Muscle of leg (tissue), 3 donors: ENCODE measurements at regions not wholly inside any gene's neighbourhood (a gene's known extent, or its start where the extent isn't known, plus 50 kb on each side); places are given as distances from the start of the nearest gene placed in this dataset.

ENCODE experiments used
- DNase-seq: peaks from one replicate; pipeline ENCODE4 v3.0.0; 2013
- H3K27ac ChIP-seq: one replicate; pipeline ENCODE4 v1.5.1; 2013; ENCODE audit warnings: mild to moderate bottlenecking, low read length, control low read depth
- H3K27me3 ChIP-seq: one replicate; pipeline ENCODE4 v1.6.1; 2013; ENCODE audit warnings: low read length; ENCODE audit not compliant: control insufficient read depth, insufficient read depth
- H3K36me3 ChIP-seq: one replicate; pipeline ENCODE4 v1.6.1; 2013; ENCODE audit warnings: low read length; ENCODE audit not compliant: control insufficient read depth, insufficient read depth
- H3K4me1 ChIP-seq: one replicate; pipeline ENCODE4 v1.6.1; 2013; ENCODE audit warnings: low read length; ENCODE audit not compliant: control insufficient read depth, insufficient read depth
- H3K4me3 ChIP-seq: one replicate; pipeline ENCODE4 v1.5.1; 2013; ENCODE audit warnings: low read length, control low read depth
- H3K9me3 ChIP-seq: replicated peaks from 2 replicates; pipeline ENCODE4 v1.6.1; 2013; ENCODE audit warnings: low read depth, low read length; ENCODE audit not compliant: control insufficient read depth
- WGBS: methylation state at CpG from one replicate; pipeline ENCODE4 v1.1.5; 2013; ENCODE audit warnings: missing lambda C conversion rate; ENCODE audit not compliant: insufficient coverage; 5-methylcytosine and 5-hydroxymethylcytosine counted together

- no peaks in the 10 kb centered on the region for H3K27me3 ChIP-seq
- H3K36me3 ChIP-seq: no peaks in the 10 kb centered on the region
- no peak overlapping the region for H3K4me3 ChIP-seq
- 77% methylated on average over 15 of the region's 23 CpGs for WGBS
- H3K9me3 ChIP-seq: no peaks in the 10 kb centered on the region
- H3K27ac ChIP-seq: no peak overlapping the region
- no peak for DNase-seq
- no peaks in the 10 kb centered on the region for H3K4me1 ChIP-seq
These were observed 294.2 kb upstream of the SALL3 start for GRCh38 chr18:78685250-78685979.

- no peaks in the 10 kb centered on the region for H3K4me1 ChIP-seq
- H3K4me3 ChIP-seq: no peak overlapping the region
- no peak overlapping the region for H3K27ac ChIP-seq
- no peaks in the 10 kb centered on the region for H3K9me3 ChIP-seq
- H3K27me3 ChIP-seq: no peaks in the 10 kb centered on the region
- no peaks in the 10 kb centered on the region for H3K36me3 ChIP-seq
- no peak for DNase-seq
- 83% methylated on average over 24 of the region's 26 CpGs for WGBS
These were observed 293.6 kb upstream of the SALL3 start for GRCh38 chr18:78685980-78686530.

- no peaks in the 10 kb centered on the region for H3K27me3 ChIP-seq
- 90% methylated on average over 15 of the region's 16 CpGs for WGBS
- no peak overlapping the region for H3K27ac ChIP-seq
- no peaks in the 10 kb centered on the region for H3K4me1 ChIP-seq
- no peak for DNase-seq
- no peak overlapping the region for H3K4me3 ChIP-seq
- no peaks in the 10 kb centered on the region for H3K9me3 ChIP-seq
- no peaks in the 10 kb centered on the region for H3K36me3 ChIP-seq
These were observed 292.5 kb upstream of the SALL3 start for GRCh38 chr18:78686976-78687685.

GRCh38 chr18:78687736-78688135, 291.9 kb upstream of the SALL3 start:
- no peak overlapping the region for H3K4me3 ChIP-seq
- no peak overlapping the region for H3K27ac ChIP-seq
- no peaks in the 10 kb centered on the region for H3K4me1 ChIP-seq
- H3K36me3 ChIP-seq: no peaks in the 10 kb centered on the region
- DNase-seq: no peak
- no peaks in the 10 kb centered on the region for H3K27me3 ChIP-seq
- H3K9me3 ChIP-seq: no peaks in the 10 kb centered on the region
- 78% methylated on average over 4 of the region's 7 CpGs for WGBS

- Histone ChIP-seq H3K9me3 (no peaks in the 10 kb centered on the region), H3K27me3 (no peaks in the 10 kb centered on the region), H3K36me3 (no peaks in the 10 kb centered on the region), H3K27ac (no peak overlapping the region), H3K4me1 (no peaks in the 10 kb centered on the region), H3K4me3 (no peak overlapping the region)
- WGBS: 85% methylated on average over 11 of the region's 12 CpGs
- no peak for DNase-seq
These were observed 291.4 kb upstream of the SALL3 start for GRCh38 chr18:78688249-78688648.

GRCh38 chr18:78688916-78689315, 290.7 kb upstream of the SALL3 start:
- WGBS: 83% methylated on average over 10 of the region's 11 CpGs
- no peaks in the 10 kb centered on the region for H3K27me3 ChIP-seq
- no peaks in the 10 kb centered on the region for H3K4me1 ChIP-seq
- DNase-seq: no peak
- no peak overlapping the region for H3K4me3 ChIP-seq
- no peaks in the 10 kb centered on the region for H3K36me3 ChIP-seq
- no peaks in the 10 kb centered on the region for H3K9me3 ChIP-seq
- no peak overlapping the region for H3K27ac ChIP-seq

GRCh38 chr18:78689606-78690005, 290.0 kb upstream of the SALL3 start:
- 76% methylated on average over 13 of the region's 15 CpGs for WGBS
- no peaks in the 10 kb centered on the region for H3K4me1 ChIP-seq
- H3K4me3 ChIP-seq: no peak overlapping the region

GRCh38 chr18:78692105-78692504, 287.5 kb upstream of the SALL3 start:
- DNase-seq: no peak
- no CpG with 5 or more reads among the region's 1 CpG for WGBS
- Histone ChIP-seq H3K4me3 (no peak overlapping the region), H3K4me1 (no peaks in the 10 kb centered on the region), H3K9me3 (no peaks in the 10 kb centered on the region), H3K27ac (no peak overlapping the region), H3K36me3 (no peaks in the 10 kb centered on the region), H3K27me3 (no peaks in the 10 kb centered on the region)

More at GRCh38 chr18:78689606-78690005, 290.0 kb upstream of the SALL3 start:
- H3K27me3 ChIP-seq: no peaks in the 10 kb centered on the region
- H3K36me3 ChIP-seq: no peaks in the 10 kb centered on the region
- no peak overlapping the region for H3K27ac ChIP-seq
- H3K9me3 ChIP-seq: no peaks in the 10 kb centered on the region
- no peak for DNase-seq

GRCh38 chr18:78693429-78693828, 286.2 kb upstream of the SALL3 start:
- H3K27me3 ChIP-seq: no peaks in the 10 kb centered on the region

GRCh38 chr18:78696698-78697435, 282.8 kb upstream of the SALL3 start:
- WGBS: 87% methylated on average over 17 of the region's 21 CpGs
- H3K36me3 ChIP-seq: no peaks in the 10 kb centered on the region
- H3K9me3 ChIP-seq: no peaks in the 10 kb centered on the region
- H3K27ac ChIP-seq: no peak overlapping the region
- H3K27me3 ChIP-seq: peaks cover 3% of the 10 kb centered on the region
- no peak overlapping the region for H3K4me3 ChIP-seq
- H3K4me1 ChIP-seq: no peaks in the 10 kb centered on the region
- no peak for DNase-seq

More at GRCh38 chr18:78693429-78693828, 286.2 kb upstream of the SALL3 start:
- no peak overlapping the region for H3K4me3 ChIP-seq
- H3K4me1 ChIP-seq: no peaks in the 10 kb centered on the region
- no peak overlapping the region for H3K27ac ChIP-seq
- no peaks in the 10 kb centered on the region for H3K9me3 ChIP-seq
- no peaks in the 10 kb centered on the region for H3K36me3 ChIP-seq
- WGBS: 85% methylated on average over 7 of the region's 7 CpGs
- DNase-seq: no peak
